Astrocyte of the spinal cord (primary cell): ENCODE measurements at regions not wholly inside any gene's neighbourhood (a gene's known extent, or its start where the extent isn't known, plus 50 kb on each side); places are given as distances from the start of the nearest gene placed in this dataset.

Experiments
- DNase-seq: peaks from one replicate; pipeline ENCODE4 v3.0.0; 2011; ENCODE audit warnings: low read depth, low spot score
- H3K4me3 ChIP-seq: 2 replicates; pipeline ENCODE4 v1.5.1; 2011; ENCODE audit warnings: low read depth, mild to moderate bottlenecking, low read length, moderate library complexity
- CTCF ChIP-seq: IDR thresholded peaks from 2 replicates; pipeline ENCODE4 v1.5.1; 2012; ENCODE audit warnings: low read depth, mild to moderate bottlenecking, low read length, inconsistent platforms
- in situ Hi-C: cut with HindIII; loops from 2 replicates; pipeline ENCODE4 v1.10.0; 2017; ENCODE audit warnings: low sequenced_read_pairs

- TF ChIP-seq CTCF = no peak
- in situ Hi-C loops = no loop called here
- DNase-seq = no peak
- no peak overlapping the region for H3K4me3 ChIP-seq
These were observed 106.8 kb upstream of the CD180 start for GRCh38 chr5:67303356-67303755.

DNA sequence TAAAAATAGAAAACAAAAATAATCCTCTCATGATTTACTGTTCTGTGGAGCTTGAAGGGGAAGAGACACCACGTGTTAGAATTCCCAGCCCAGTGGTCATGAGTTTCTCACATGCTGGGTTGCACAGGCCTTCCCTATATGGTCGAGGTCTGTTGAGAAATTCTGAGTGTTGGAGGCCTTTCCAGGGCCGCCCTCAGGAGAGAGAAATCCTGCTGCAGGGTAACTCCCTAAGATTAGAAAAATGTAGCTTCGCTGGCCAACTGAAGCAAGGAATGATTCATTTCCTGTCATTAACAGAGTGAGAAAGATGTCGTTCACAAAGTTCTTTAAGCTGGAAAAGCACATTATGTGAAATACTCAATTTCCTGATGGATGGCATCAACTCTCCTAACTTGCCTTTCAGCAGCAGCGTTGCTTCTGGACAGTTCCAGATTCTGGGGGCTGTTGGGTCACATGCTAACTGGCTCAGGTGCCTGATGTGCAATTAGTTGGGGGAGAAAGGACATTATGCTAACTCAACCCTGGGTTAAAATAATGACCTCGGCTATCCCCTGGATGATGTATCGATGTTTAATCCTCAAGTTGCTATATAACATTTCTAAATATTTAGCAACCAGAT, 104.8 kb upstream of the CD180 start:
- H3K4me3 ChIP-seq = no peak overlapping the region
- peak; percentile 87 for DNase-seq
- in situ Hi-C loops = no loop called here
- no peak for TF ChIP-seq CTCF

- TF ChIP-seq CTCF = no peak
- in situ Hi-C loops = no loop called here
- DNase-seq = no peak
These were observed 103.7 kb upstream of the CD180 start for GRCh38 chr5:67300326-67300725.

GRCh38 chr5:67299231-67299735, 102.7 kb upstream of the CD180 start:
- peak; percentile 35 for DNase-seq
- TF ChIP-seq CTCF = no peak
- no peak overlapping the region for H3K4me3 ChIP-seq
- in situ Hi-C loops = no loop called here

More at GRCh38 chr5:67300326-67300725, 103.7 kb upstream of the CD180 start:
- H3K4me3 ChIP-seq = no peak overlapping the region

DNA sequence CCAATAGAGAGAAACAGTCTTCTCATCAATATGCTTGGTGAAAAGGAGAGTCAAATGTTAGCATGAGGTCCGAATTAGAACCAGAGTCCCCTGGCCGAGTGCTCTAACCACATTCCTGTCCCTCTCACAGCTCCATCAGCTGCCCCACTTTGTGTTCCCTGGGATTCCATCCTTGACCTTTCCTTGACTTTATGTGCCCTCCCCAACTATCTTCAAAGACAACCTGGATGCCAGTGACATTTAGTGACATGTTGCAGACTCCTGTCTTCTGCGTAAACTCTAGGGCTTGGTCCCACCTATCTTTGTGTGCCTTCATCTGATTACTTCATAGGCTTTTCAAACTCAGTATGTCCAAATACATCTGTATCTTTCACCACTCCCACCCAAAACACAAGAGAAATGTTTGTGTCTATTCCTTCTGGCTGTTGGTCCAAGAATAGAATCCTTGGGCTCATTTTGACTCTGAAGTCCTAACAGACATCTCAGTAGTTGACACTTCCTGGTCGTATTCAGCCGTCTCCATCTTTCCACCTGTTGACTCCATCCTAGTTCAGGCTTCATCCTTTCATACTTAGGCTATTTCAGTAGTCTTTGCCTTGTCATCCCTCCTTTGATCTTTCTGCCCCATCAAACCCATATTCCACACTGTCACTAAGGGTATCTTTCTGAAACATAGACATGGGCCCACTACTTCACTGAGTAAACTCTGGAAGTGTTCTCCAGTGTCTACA, 101.4 kb upstream of the CD180 start:
- no peak for DNase-seq
- no peak for TF ChIP-seq CTCF
- in situ Hi-C loops = no loop called here
- no peak overlapping the region for H3K4me3 ChIP-seq

GRCh38 chr5:67297376-67297775, 100.8 kb upstream of the CD180 start:
- no peak for TF ChIP-seq CTCF
- in situ Hi-C loops = no loop called here
- H3K4me3 ChIP-seq = no peak overlapping the region

More at GRCh38 chr5:67297376-67297775, 100.8 kb upstream of the CD180 start:
- DNase-seq = no peak
